Sigmoid colon (tissue), 6 donors: ENCODE measurements at regions not wholly inside any gene's neighbourhood (a gene's known extent, or its start where the extent isn't known, plus 50 kb on each side); places are given as distances from the start of the nearest gene placed in this dataset.
"Not testable (repeated sequence)": the region's sequence is repeated elsewhere in the genome, so short reads cannot be mapped to it uniquely, and the experiment has no call there.

Experiments
- DNase-seq: peaks from one replicate; pipeline ENCODE4 v3.0.0-alpha.2; 2019
- H3K27ac ChIP-seq, 4 donors: fragments of 200-600 bp; sonication (generic); one replicate each; pipeline ENCODE4 v1.5.1; 2016 to 2019; ENCODE audit warnings: mild to moderate bottlenecking in 1 of 4
- H3K27me3 ChIP-seq, 3 donors: fragments of 200-600 bp; sonication (generic); one replicate each; pipeline ENCODE4 v1.5.1; 2019; ENCODE audit warnings: mild to moderate bottlenecking in 1 of 3
- H3K36me3 ChIP-seq, 4 donors: fragments of 200-600 bp; sonication (generic); one replicate each; pipeline ENCODE4 v1.5.1; 2016 to 2019
- H3K4me1 ChIP-seq, 4 donors: fragments of 200-600 bp; sonication (generic); one replicate each; pipeline ENCODE4 v1.5.1; 2017 to 2019
- H3K4me3 ChIP-seq, 4 donors: fragments of 200-600 bp; sonication (generic); one replicate each; pipeline ENCODE4 v1.5.1; 2017 to 2019; ENCODE audit warnings: mild to moderate bottlenecking in 2 of 4, moderate library complexity in 1 of 4
- H3K9me3 ChIP-seq, 4 donors: fragments of 200-600 bp in 3 of 4; sonication (generic) in 3 of 4; one replicate each; pipeline versions ENCODE4 v1.5.1 to v1.6.1; 2013 to 2019
- CTCF ChIP-seq, 4 experiments: fragments of 450-650 bp in 3 of 4; fragments of 200-600 bp in 1 of 4; IDR thresholded peaks; one replicate each; pipeline ENCODE4 v1.5.1; 2016 to 2019; ENCODE audit warnings: antibody characterized with exemption in 4 of 4, mild to moderate bottlenecking in 3 of 4, moderate library complexity in 2 of 4
- EP300 ChIP-seq, 4 donors: sonication (generic); formaldehyde crosslinking; IDR thresholded peaks; one replicate each; pipeline ENCODE4 v1.6.1; 2017; ENCODE audit warnings: antibody characterized with exemption in 4 of 4
- POLR2A ChIP-seq, 2 donors: fragments of 450-650 bp; IDR thresholded peaks; one replicate each; pipeline ENCODE4 v1.6.1; 2016; ENCODE audit warnings: antibody characterized with exemption in 2 of 2, mild to moderate bottlenecking in 2 of 2, moderate library complexity in 2 of 2
- POLR2AphosphoS5 ChIP-seq, 4 donors: sonication (generic); formaldehyde crosslinking; IDR thresholded peaks; one replicate each; pipeline ENCODE4 v1.6.1; 2017; ENCODE audit warnings: antibody characterized with exemption in 4 of 4
- WGBS, 2 donors: extraction: QIAGEN DNeasy Blood & Tissue Kit; methylation state at CpG; one replicate each; pipeline ENCODE4 v1.1.7; 2013; 5-methylcytosine and 5-hydroxymethylcytosine counted together
- intact Hi-C: fragments of 100-400 bp; cut with DNase I; formaldehyde crosslinking; loops from one replicate; pipeline ENCODE4 v1.15.1; 2023
- donor health status: healthy with polysubstance abuse.
- donor health status: healthy.

- Histone ChIP-seq H3K4me1 (no peaks in the 10 kb centered on the region), H3K9me3 (no peaks in the 10 kb centered on the region), H3K27ac (no peak overlapping the region), H3K36me3 (no peaks in the 10 kb centered on the region), H3K27me3 (no peaks in the 10 kb centered on the region), H3K4me3 (no peak overlapping the region)
- no peak for DNase-seq
- intact Hi-C loops: no loop called here
- no peak for TF ChIP-seq POLR2AphosphoS5 (IDR thresholded peaks at IDR 0.05)
- no peak for TF ChIP-seq CTCF (IDR thresholded peaks at IDR 0.05)
- TF ChIP-seq EP300 (IDR thresholded peaks at IDR 0.05): no peak
- no peak for TF ChIP-seq POLR2A (IDR thresholded peaks at IDR 0.05)
Observed at GRCh38 chr12:82595941-82596340, 90.8 kb upstream of the TMTC2 start.

GRCh38 chr12:82596483-82596882 is 90.2 kb upstream of the TMTC2 start:
- H3K27me3 ChIP-seq: no peaks in the 10 kb centered on the region
- H3K9me3 ChIP-seq: no peaks in the 10 kb centered on the region
- H3K27ac ChIP-seq: no peak overlapping the region
- DNase-seq: no peak
- H3K36me3 ChIP-seq: no peaks in the 10 kb centered on the region
- TF ChIP-seq POLR2AphosphoS5 (IDR thresholded peaks at IDR 0.05) (no peak), CTCF (IDR thresholded peaks at IDR 0.05) (no peak), POLR2A (IDR thresholded peaks at IDR 0.05) (no peak), EP300 (IDR thresholded peaks at IDR 0.05) (no peak)
- intact Hi-C loops: no loop called here
- H3K4me3 ChIP-seq: no peak overlapping the region
- no peaks in the 10 kb centered on the region for H3K4me1 ChIP-seq
- WGBS, 2 donors: 86 to 93% methylated on average over 1 of the region's 1 CpG

- intact Hi-C loops: no loop called here
- TF ChIP-seq EP300 (IDR thresholded peaks at IDR 0.05) (no peak), POLR2A (IDR thresholded peaks at IDR 0.05) (no peak), CTCF (IDR thresholded peaks at IDR 0.05) (no peak), POLR2AphosphoS5 (IDR thresholded peaks at IDR 0.05) (no peak)
Observed at GRCh38 chr12:82600379-82600778, 86.3 kb upstream of the TMTC2 start.

GRCh38 chr12:82603647-82604046 is 83.1 kb upstream of the TMTC2 start:
- H3K4me1 ChIP-seq, H3K9me3 ChIP-seq, H3K27me3 ChIP-seq, DNase-seq, H3K36me3 ChIP-seq, H3K4me3 ChIP-seq, intact Hi-C loops, H3K27ac ChIP-seq: not testable (repeated sequence)

More at GRCh38 chr12:82600379-82600778, 86.3 kb upstream of the TMTC2 start:
- no peak for DNase-seq
- no peaks in the 10 kb centered on the region for H3K27me3 ChIP-seq
- H3K27ac ChIP-seq: no peak overlapping the region
- H3K4me3 ChIP-seq: no peak overlapping the region
- no peaks in the 10 kb centered on the region for H3K9me3 ChIP-seq
- H3K36me3 ChIP-seq: no peaks in the 10 kb centered on the region
- H3K4me1 ChIP-seq: no peaks in the 10 kb centered on the region

GRCh38 chr12:82605115-82605514 is 81.6 kb upstream of the TMTC2 start:
- Histone ChIP-seq H3K27ac (no peak overlapping the region), H3K4me3 (no peak overlapping the region), H3K4me1 (no peaks in the 10 kb centered on the region), H3K27me3 (no peaks in the 10 kb centered on the region), H3K36me3 (no peaks in the 10 kb centered on the region), H3K9me3 (no peaks in the 10 kb centered on the region)
- intact Hi-C loops: no loop called here
- DNase-seq: no peak
- TF ChIP-seq POLR2A (IDR thresholded peaks at IDR 0.05): no peak
- no peak for TF ChIP-seq CTCF (IDR thresholded peaks at IDR 0.05)
- TF ChIP-seq POLR2AphosphoS5 (IDR thresholded peaks at IDR 0.05): no peak
- no peak for TF ChIP-seq EP300 (IDR thresholded peaks at IDR 0.05)
